ENCODE measurements at regions not wholly inside any gene's neighbourhood (a gene's known extent, or its start where the extent isn't known, plus 50 kb on each side); places are given as distances from the start of the nearest gene placed in this dataset.

GRCh38 chr5:89353837-89354551 lies 471.0 kb upstream of the MEF2C start:
- 29% methylated on average over 1 of the region's 1 CpG for WGBS (ENCODE audit: insufficient coverage, low coverage, low lambda C conversion rate, missing lambda C conversion rate)
- TF ChIP-seq CTCF (IDR thresholded peaks at IDR 0.05) (no peak), POLR2A (IDR thresholded peaks at IDR 0.05) (no peak)
- Histone ChIP-seq H3K27me3 (no peaks in the 10 kb centered on the region), H3K4me1 (no peaks in the 10 kb centered on the region), H3K27ac (no peak overlapping the region), H3K36me3 (no peaks in the 10 kb centered on the region), H3K9me3 (no peaks in the 10 kb centered on the region), H3K4me3 (no peak overlapping the region)
- intact Hi-C loops (cut with DNase I), result no loop called here
- ATAC-seq (no peak), DNase-seq (no peak)

GRCh38 chr5:89351975-89352374 lies 469.0 kb upstream of the MEF2C start:
- H3K36me3 ChIP-seq, result no peaks in the 10 kb centered on the region
- ATAC-seq, result no peak

DNA sequence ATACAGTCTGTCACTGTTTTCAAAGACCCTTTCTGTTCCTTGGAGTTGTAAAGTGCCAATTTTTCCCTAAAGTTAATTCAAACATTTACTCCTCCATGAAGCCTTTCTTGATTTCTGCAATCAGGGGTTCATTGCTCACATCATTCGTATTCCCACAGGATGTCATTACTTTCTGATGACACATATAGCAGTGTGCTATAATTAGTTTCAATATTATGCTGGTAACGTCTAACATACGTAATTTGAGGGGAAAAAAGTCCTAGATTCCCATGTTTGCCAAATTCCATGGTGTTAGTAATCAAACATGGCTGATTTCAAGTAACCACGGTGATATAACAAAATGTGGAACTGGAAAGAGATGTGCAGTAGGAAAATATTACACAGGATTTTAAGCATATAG lies 468.2 kb upstream of the MEF2C start:
- Histone ChIP-seq H3K27me3 (no peaks in the 10 kb centered on the region), H3K4me3 (no peak overlapping the region), H3K36me3 (no peaks in the 10 kb centered on the region), H3K4me1 (no peaks in the 10 kb centered on the region), H3K9me3 (no peaks in the 10 kb centered on the region), H3K27ac (no peak overlapping the region)
- TF ChIP-seq POLR2A (IDR thresholded peaks at IDR 0.05) (no peak), CTCF (IDR thresholded peaks at IDR 0.05) (no peak)
- ATAC-seq (no peak), DNase-seq (no peak)
- intact Hi-C loops (cut with DNase I), result no loop called here
- WGBS (ENCODE audit: insufficient coverage, low coverage, low lambda C conversion rate, missing lambda C conversion rate), result 66% methylated on average over 4 of the region's 4 CpGs

More at GRCh38 chr5:89351975-89352374, 469.0 kb upstream of the MEF2C start:
- Histone ChIP-seq H3K27ac (no peak overlapping the region), H3K9me3 (no peaks in the 10 kb centered on the region), H3K27me3 (no peaks in the 10 kb centered on the region), H3K4me3 (no peak overlapping the region), H3K4me1 (no peaks in the 10 kb centered on the region)
- TF ChIP-seq CTCF (IDR thresholded peaks at IDR 0.05) (no peak), POLR2A (IDR thresholded peaks at IDR 0.05) (no peak)
- DNase-seq, result no peak
- intact Hi-C loops (cut with DNase I), result no loop called here

DNA sequence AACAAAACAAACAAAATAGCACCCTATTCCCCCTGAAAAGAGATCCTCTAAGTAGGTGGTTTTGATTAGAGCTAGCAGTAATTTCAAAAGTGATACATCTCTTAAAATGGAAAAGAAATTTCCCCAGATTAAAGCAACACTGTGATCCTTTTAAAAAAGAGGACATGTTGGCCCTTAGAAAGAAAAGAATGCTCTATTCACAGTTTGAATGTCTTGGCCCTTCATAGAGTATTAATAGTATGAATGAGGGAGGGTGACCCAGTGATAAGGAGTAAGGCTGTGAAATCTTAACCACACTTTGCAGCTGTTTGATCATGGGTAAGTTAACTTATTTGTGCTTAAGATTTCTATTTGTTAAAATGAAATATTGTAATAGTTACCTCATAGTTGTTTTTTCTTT lies 467.7 kb upstream of the MEF2C start:
- H3K36me3 ChIP-seq, result no peaks in the 10 kb centered on the region
- intact Hi-C loops (cut with DNase I), result no loop called here
- no peak for TF ChIP-seq CTCF (IDR thresholded peaks at IDR 0.05)
- TF ChIP-seq POLR2A (IDR thresholded peaks at IDR 0.05), result no peak
- no peaks in the 10 kb centered on the region for H3K9me3 ChIP-seq
- ATAC-seq (no peak), DNase-seq (no peak)
- H3K27me3 ChIP-seq, result no peaks in the 10 kb centered on the region
- no peak overlapping the region for H3K27ac ChIP-seq
- H3K4me1 ChIP-seq, result no peaks in the 10 kb centered on the region
- H3K4me3 ChIP-seq, result no peak overlapping the region
